Ascending aorta (tissue), 2 donors: ENCODE measurements at regions not wholly inside any gene's neighbourhood (a gene's known extent, or its start where the extent isn't known, plus 50 kb on each side); places are given as distances from the start of the nearest gene placed in this dataset.

Experiments
- DNase-seq, 2 donors: peaks; one replicate each; pipeline ENCODE4 v3.0.0-alpha.2; 2019; ENCODE audit warnings: low spot score in 2 of 2
- H3K27ac ChIP-seq, 2 donors: fragments of 200-600 bp; sonication (generic); one replicate each; pipeline ENCODE4 v1.5.1; 2016 to 2017; ENCODE audit warnings: mild to moderate bottlenecking in 1 of 2
- H3K27me3 ChIP-seq: fragments of 200-600 bp; sonication (generic); one replicate; pipeline ENCODE4 v1.5.1; 2017
- H3K36me3 ChIP-seq, 2 donors: fragments of 200-600 bp; sonication (generic); one replicate each; pipeline ENCODE4 v1.5.1; 2016
- H3K4me1 ChIP-seq, 2 donors: fragments of 200-600 bp; sonication (generic); one replicate each; pipeline ENCODE4 v1.5.1; 2016 to 2017; ENCODE audit warnings: mild to moderate bottlenecking in 1 of 2
- H3K4me3 ChIP-seq, 2 donors: fragments of 200-600 bp; sonication (generic); one replicate each; pipeline ENCODE4 v1.5.1; 2016 to 2017; ENCODE audit warnings: mild to moderate bottlenecking in 1 of 2
- H3K9me3 ChIP-seq, 2 donors: fragments of 200-600 bp; sonication (generic); one replicate each; pipeline ENCODE4 v1.5.1; 2016
- intact Hi-C: fragments of 100-400 bp; cut with DNase I; formaldehyde crosslinking; loops from one replicate; pipeline ENCODE4 v1.15.1; 2023
- TF ChIP-seq, protein P1 (sequence below), 3 experiments: fragments of 200-600 bp in 2 of 3; fragments of 450-650 bp in 1 of 3; sonication (generic) in 2 of 3; IDR thresholded peaks; one replicate each; pipeline ENCODE4 v1.5.1; 2016 to 2019; ENCODE audit warnings: antibody characterized with exemption in 3 of 3, mild to moderate bottlenecking in 1 of 3, moderate library complexity in 1 of 3

DNA sequence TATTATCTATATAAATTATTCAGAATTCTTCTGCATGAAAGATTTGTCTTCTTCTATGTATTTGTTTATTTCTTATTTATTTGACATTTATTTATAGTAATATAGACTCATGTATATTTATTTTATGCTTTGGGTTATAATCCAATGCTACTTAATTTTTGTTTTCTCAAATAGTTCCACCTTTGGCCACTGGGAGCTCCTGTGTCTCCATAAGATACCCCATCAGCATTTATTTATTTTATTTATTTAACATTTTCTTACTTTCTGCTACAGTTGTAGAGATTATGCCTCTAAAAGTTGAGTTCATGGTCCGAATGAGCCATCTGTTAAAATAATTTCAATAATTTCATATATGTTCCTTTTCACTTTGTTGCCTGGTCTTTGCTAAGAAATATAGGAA is 289.4 kb downstream of the ADGRL2 start:
- TF ChIP-seq, protein P1, sequence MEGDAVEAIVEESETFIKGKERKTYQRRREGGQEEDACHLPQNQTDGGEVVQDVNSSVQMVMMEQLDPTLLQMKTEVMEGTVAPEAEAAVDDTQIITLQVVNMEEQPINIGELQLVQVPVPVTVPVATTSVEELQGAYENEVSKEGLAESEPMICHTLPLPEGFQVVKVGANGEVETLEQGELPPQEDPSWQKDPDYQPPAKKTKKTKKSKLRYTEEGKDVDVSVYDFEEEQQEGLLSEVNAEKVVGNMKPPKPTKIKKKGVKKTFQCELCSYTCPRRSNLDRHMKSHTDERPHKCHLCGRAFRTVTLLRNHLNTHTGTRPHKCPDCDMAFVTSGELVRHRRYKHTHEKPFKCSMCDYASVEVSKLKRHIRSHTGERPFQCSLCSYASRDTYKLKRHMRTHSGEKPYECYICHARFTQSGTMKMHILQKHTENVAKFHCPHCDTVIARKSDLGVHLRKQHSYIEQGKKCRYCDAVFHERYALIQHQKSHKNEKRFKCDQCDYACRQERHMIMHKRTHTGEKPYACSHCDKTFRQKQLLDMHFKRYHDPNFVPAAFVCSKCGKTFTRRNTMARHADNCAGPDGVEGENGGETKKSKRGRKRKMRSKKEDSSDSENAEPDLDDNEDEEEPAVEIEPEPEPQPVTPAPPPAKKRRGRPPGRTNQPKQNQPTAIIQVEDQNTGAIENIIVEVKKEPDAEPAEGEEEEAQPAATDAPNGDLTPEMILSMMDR (IDR thresholded peaks at IDR 0.05), result peak in 1 of 3 experiments; percentile 16
- Histone ChIP-seq H3K27me3 (no peaks in the 10 kb centered on the region), H3K9me3 (no peaks in the 10 kb centered on the region), H3K4me3 (no peak overlapping the region), H3K36me3 (no peaks in the 10 kb centered on the region), H3K27ac (no peak overlapping the region), H3K4me1 (no peaks in the 10 kb centered on the region)
- DNase-seq, result no peak
- intact Hi-C loops, result no loop called here

DNA sequence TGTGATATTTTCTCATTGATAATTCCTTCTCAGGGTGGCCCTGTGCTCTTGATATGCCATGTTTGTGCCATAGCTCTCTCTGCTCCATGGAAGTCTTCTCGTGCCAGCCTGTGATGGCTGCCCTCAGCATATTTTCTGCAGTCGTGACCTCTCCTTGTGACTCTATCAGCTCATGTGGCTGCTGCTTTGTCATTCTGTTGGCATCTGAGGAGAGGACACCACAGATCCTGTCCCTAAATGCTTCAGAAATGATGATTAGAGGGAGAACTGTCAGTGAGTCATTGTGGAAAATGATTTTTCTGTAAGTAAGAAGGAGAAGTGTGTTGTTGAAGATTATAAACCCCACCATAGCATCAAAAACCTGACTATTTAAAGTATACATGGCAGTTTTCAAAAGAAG is 286.0 kb downstream of the ADGRL2 start:
- Histone ChIP-seq H3K4me3 (no peak overlapping the region), H3K4me1 (no peaks in the 10 kb centered on the region), H3K9me3 (no peaks in the 10 kb centered on the region), H3K36me3 (no peaks in the 10 kb centered on the region), H3K27me3 (no peaks in the 10 kb centered on the region), H3K27ac (no peak overlapping the region)
- DNase-seq, result no peak
- intact Hi-C loops, result no loop called here
- TF ChIP-seq, protein P1 (IDR thresholded peaks at IDR 0.05), result no peak

DNA sequence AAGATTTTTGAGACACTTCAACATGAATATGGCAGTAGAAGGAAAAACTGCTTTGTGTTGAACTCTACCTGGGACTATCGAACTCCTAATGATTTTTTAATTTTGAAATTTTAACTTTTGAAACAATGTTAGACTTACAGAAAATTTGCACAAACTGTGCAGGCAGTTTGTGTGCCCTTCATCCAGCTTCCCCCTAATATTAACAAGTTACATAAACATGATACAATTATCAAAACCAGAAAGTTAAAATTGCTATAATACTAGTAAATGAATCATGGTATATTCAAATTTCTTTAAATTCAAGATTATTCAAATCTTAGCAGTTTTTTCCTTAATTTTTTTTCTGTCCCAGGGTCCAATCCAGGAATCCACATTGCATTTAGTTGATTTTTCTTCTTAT is 278.9 kb downstream of the ADGRL2 start:
- no peak overlapping the region for H3K27ac ChIP-seq
- TF ChIP-seq, protein P1 (IDR thresholded peaks at IDR 0.05), result no peak
- intact Hi-C loops, result no loop called here
- H3K27me3 ChIP-seq, result no peaks in the 10 kb centered on the region
- no peak overlapping the region for H3K4me3 ChIP-seq
- no peaks in the 10 kb centered on the region for H3K4me1 ChIP-seq
- no peak for DNase-seq
- H3K9me3 ChIP-seq, result no peaks in the 10 kb centered on the region
- no peaks in the 10 kb centered on the region for H3K36me3 ChIP-seq

DNA sequence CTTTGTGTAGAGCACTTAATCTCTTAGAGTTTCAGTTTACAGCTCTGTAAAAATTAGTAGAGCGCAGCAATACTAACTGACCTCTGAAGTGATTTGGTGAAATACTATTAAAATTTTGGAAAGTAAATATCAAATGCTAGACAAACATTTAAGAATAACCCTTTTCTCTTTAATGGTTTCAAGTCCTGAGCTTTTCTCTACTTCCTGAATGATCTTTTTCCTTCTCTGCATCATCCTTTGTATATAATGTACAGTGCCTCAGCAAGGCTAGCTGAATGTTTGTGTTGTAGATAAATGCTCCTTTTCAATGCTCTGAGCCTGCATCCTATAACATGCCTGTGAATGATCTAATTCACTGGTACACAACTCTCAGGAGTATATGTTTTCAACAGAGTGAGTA is 272.9 kb downstream of the ADGRL2 start:
- DNase-seq, result no peak
- no peaks in the 10 kb centered on the region for H3K27me3 ChIP-seq
- H3K9me3 ChIP-seq, result no peaks in the 10 kb centered on the region
- no peak overlapping the region for H3K4me3 ChIP-seq
- H3K36me3 ChIP-seq, result no peaks in the 10 kb centered on the region
- H3K27ac ChIP-seq, result no peak overlapping the region
- intact Hi-C loops, result no loop called here
- TF ChIP-seq, protein P1 (IDR thresholded peaks at IDR 0.05), result no peak
- no peaks in the 10 kb centered on the region for H3K4me1 ChIP-seq

DNA sequence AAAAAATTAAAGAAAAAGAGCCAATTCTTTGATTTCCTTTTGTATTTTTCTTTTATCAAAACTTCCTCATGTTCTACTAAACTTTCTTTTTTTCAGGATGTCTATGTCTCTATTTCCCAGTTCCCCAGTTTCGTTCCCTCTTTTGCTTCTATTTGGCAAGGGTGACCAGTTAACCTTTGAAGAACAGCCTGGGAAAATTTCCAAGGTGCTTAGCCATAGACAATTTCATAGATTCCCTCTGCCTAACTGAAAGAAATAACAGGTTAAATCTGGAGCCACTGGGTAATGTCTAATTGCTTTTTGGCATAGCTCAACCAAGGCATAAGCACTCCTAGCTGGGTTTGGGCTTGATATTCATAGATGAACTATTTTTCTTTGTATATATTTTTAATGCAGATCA is 272.3 kb downstream of the ADGRL2 start:
- intact Hi-C loops, result no loop called here
- H3K9me3 ChIP-seq, result no peaks in the 10 kb centered on the region
- H3K4me1 ChIP-seq, result no peaks in the 10 kb centered on the region
- no peaks in the 10 kb centered on the region for H3K36me3 ChIP-seq
- TF ChIP-seq, protein P1 (IDR thresholded peaks at IDR 0.05), result no peak
- H3K4me3 ChIP-seq, result no peak overlapping the region
- H3K27me3 ChIP-seq, result no peaks in the 10 kb centered on the region
- H3K27ac ChIP-seq, result no peak overlapping the region
- no peak for DNase-seq

DNA sequence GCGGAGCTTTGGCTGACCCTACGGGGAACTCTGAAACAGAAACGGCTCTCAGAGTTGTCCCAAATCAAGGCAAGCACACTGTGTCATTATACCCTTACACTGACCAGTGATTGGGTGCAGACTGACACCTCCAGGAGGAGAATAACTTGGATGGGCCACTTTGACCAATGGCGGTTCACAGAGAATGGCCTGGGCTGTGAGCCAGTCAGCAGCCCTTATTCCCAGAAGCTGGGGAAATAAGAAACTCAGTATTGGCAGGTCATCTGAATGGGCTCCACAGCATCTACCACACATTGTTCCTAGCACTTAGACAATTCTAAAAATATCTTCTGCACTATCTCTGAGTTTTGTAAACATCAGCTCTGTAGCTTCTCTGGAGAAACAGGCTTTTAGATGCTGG is 265.2 kb downstream of the ADGRL2 start:
- H3K4me1 ChIP-seq, result no peaks in the 10 kb centered on the region
- no peak overlapping the region for H3K27ac ChIP-seq
- no peaks in the 10 kb centered on the region for H3K27me3 ChIP-seq
- H3K9me3 ChIP-seq, result no peaks in the 10 kb centered on the region
- H3K4me3 ChIP-seq, result no peak overlapping the region
- DNase-seq, result no peak
- intact Hi-C loops, result no loop called here
- no peaks in the 10 kb centered on the region for H3K36me3 ChIP-seq
- TF ChIP-seq, protein P1 (IDR thresholded peaks at IDR 0.05), result no peak
